ENCODE measurements at regions not wholly inside any gene's neighbourhood (a gene's known extent, or its start where the extent isn't known, plus 50 kb on each side); places are given as distances from the start of the nearest gene placed in this dataset.
A peak's percentile ranks its signal among the peaks of the same experiment; 100 is the strongest.

- H3K4me1 ChIP-seq (ENCODE audit: control extremely low read depth in 1 of 4, control insufficient read depth in 4 of 4, insufficient read depth in 4 of 4, low read length in 3 of 4) = no peaks in the 10 kb centered on the region
- ChIA-PET POLR2A (no interaction called here), CTCF (no interaction called here)
- no peak overlapping the region for H3K27ac ChIP-seq (ENCODE audit: insufficient read depth in 1 of 2, low read depth in 1 of 2, low read length in 2 of 2, poor library complexity in 1 of 2, severe bottlenecking in 2 of 2)
- no peak overlapping the region for H3K4me3 ChIP-seq (ENCODE audit: control insufficient read depth in 1 of 7, extremely low read depth in 1 of 7, insufficient read depth in 4 of 7, low read depth in 2 of 7, low read length in 6 of 7)
- no peak for DNase-seq
- no peaks in the 10 kb centered on the region for H3K9me3 ChIP-seq (ENCODE audit: control extremely low read depth in 1 of 5, control insufficient read depth in 4 of 5, insufficient read depth in 2 of 5, low read depth in 1 of 5, low read length in 4 of 5)
- no peaks in the 10 kb centered on the region for H3K36me3 ChIP-seq (ENCODE audit: control insufficient read depth in 4 of 4, insufficient read depth in 4 of 4, low read length in 3 of 4)
- 88% methylated on average over 1 of the region's 2 CpGs for WGBS (ENCODE audit: insufficient coverage)
- H3K27me3 ChIP-seq (replicated peaks in 2 of 5; ENCODE audit: control insufficient read depth in 4 of 5, insufficient read depth in 5 of 5, low read length in 4 of 5) = no peaks in the 10 kb centered on the region
Measured at GRCh38 chr18:33812186-33812585, 234.2 kb downstream of the ASXL3 start.

GRCh38 chr18:33805592-33805991 is 227.6 kb downstream of the ASXL3 start:
- ChIA-PET CTCF (interaction anchor here (0.7 kb wide), 1 partner anchor 14 kb away, joined by 3 read pairs; no protein-coding TSS in a partner anchor), POLR2A (no interaction called here)
- Histone ChIP-seq H3K4me1 (ENCODE audit: control extremely low read depth in 1 of 4, control insufficient read depth in 4 of 4, insufficient read depth in 4 of 4, low read length in 3 of 4) (no peaks in the 10 kb centered on the region), H3K27ac (ENCODE audit: insufficient read depth in 1 of 2, low read depth in 1 of 2, low read length in 2 of 2, poor library complexity in 1 of 2, severe bottlenecking in 2 of 2) (no peak overlapping the region), H3K27me3 (replicated peaks in 2 of 5; ENCODE audit: control insufficient read depth in 4 of 5, insufficient read depth in 5 of 5, low read length in 4 of 5) (no peaks in the 10 kb centered on the region), H3K4me3 (ENCODE audit: control insufficient read depth in 1 of 7, extremely low read depth in 1 of 7, insufficient read depth in 4 of 7, low read depth in 2 of 7, low read length in 6 of 7) (no peak overlapping the region), H3K36me3 (ENCODE audit: control insufficient read depth in 4 of 4, insufficient read depth in 4 of 4, low read length in 3 of 4) (no peaks in the 10 kb centered on the region), H3K9me3 (ENCODE audit: control extremely low read depth in 1 of 5, control insufficient read depth in 4 of 5, insufficient read depth in 2 of 5, low read depth in 1 of 5, low read length in 4 of 5) (no peaks in the 10 kb centered on the region)
- DNase-seq = no peak
- 88% methylated on average over 2 of the region's 4 CpGs for WGBS (ENCODE audit: insufficient coverage)

- no peaks in the 10 kb centered on the region for H3K27me3 ChIP-seq (replicated peaks in 2 of 5; ENCODE audit: control insufficient read depth in 4 of 5, insufficient read depth in 5 of 5, low read length in 4 of 5)
- no peak for DNase-seq
- H3K4me3 ChIP-seq (ENCODE audit: control insufficient read depth in 1 of 7, extremely low read depth in 1 of 7, insufficient read depth in 4 of 7, low read depth in 2 of 7, low read length in 6 of 7) = no peak overlapping the region
- no peaks in the 10 kb centered on the region for H3K9me3 ChIP-seq (ENCODE audit: control extremely low read depth in 1 of 5, control insufficient read depth in 4 of 5, insufficient read depth in 2 of 5, low read depth in 1 of 5, low read length in 4 of 5)
- H3K4me1 ChIP-seq (ENCODE audit: control extremely low read depth in 1 of 4, control insufficient read depth in 4 of 4, insufficient read depth in 4 of 4, low read length in 3 of 4) = no peaks in the 10 kb centered on the region
- no peaks in the 10 kb centered on the region for H3K36me3 ChIP-seq (ENCODE audit: control insufficient read depth in 4 of 4, insufficient read depth in 4 of 4, low read length in 3 of 4)
- 45% methylated on average over 2 of the region's 3 CpGs for WGBS (ENCODE audit: insufficient coverage)
- CTCF ChIA-PET = no interaction called here
- H3K27ac ChIP-seq (ENCODE audit: insufficient read depth in 1 of 2, low read depth in 1 of 2, low read length in 2 of 2, poor library complexity in 1 of 2, severe bottlenecking in 2 of 2) = no peak overlapping the region
- POLR2A ChIA-PET = no interaction called here
Measured at GRCh38 chr18:33804258-33804657, 226.2 kb downstream of the ASXL3 start.

- ChIA-PET POLR2A (interaction anchor here (0.6 kb wide), 1 partner anchor 36 kb away, joined by 3 read pairs; no protein-coding TSS in a partner anchor), CTCF (no interaction called here)
- Histone ChIP-seq H3K4me1 (ENCODE audit: control extremely low read depth in 1 of 4, control insufficient read depth in 4 of 4, insufficient read depth in 4 of 4, low read length in 3 of 4) (no peaks in the 10 kb centered on the region), H3K27ac (ENCODE audit: insufficient read depth in 1 of 2, low read depth in 1 of 2, low read length in 2 of 2, poor library complexity in 1 of 2, severe bottlenecking in 2 of 2) (no peak overlapping the region), H3K9me3 (ENCODE audit: control extremely low read depth in 1 of 5, control insufficient read depth in 4 of 5, insufficient read depth in 2 of 5, low read depth in 1 of 5, low read length in 4 of 5) (no peaks in the 10 kb centered on the region), H3K4me3 (ENCODE audit: control insufficient read depth in 1 of 7, extremely low read depth in 1 of 7, insufficient read depth in 4 of 7, low read depth in 2 of 7, low read length in 6 of 7) (no peak overlapping the region), H3K36me3 (ENCODE audit: control insufficient read depth in 4 of 4, insufficient read depth in 4 of 4, low read length in 3 of 4) (no peaks in the 10 kb centered on the region), H3K27me3 (replicated peaks in 2 of 5; ENCODE audit: control insufficient read depth in 4 of 5, insufficient read depth in 5 of 5, low read length in 4 of 5) (no peaks in the 10 kb centered on the region)
- no peak for DNase-seq
- 76% methylated on average over 3 of the region's 3 CpGs for WGBS (ENCODE audit: insufficient coverage)
Measured at GRCh38 chr18:33803636-33804035, 225.6 kb downstream of the ASXL3 start.

- Histone ChIP-seq H3K27me3 (replicated peaks in 2 of 5; ENCODE audit: control insufficient read depth in 4 of 5, insufficient read depth in 5 of 5, low read length in 4 of 5) (no peaks in the 10 kb centered on the region), H3K4me1 (ENCODE audit: control extremely low read depth in 1 of 4, control insufficient read depth in 4 of 4, insufficient read depth in 4 of 4, low read length in 3 of 4) (no peaks in the 10 kb centered on the region), H3K36me3 (ENCODE audit: control insufficient read depth in 4 of 4, insufficient read depth in 4 of 4, low read length in 3 of 4) (no peaks in the 10 kb centered on the region), H3K9me3 (ENCODE audit: control extremely low read depth in 1 of 5, control insufficient read depth in 4 of 5, insufficient read depth in 2 of 5, low read depth in 1 of 5, low read length in 4 of 5) (no peaks in the 10 kb centered on the region), H3K4me3 (ENCODE audit: control insufficient read depth in 1 of 7, extremely low read depth in 1 of 7, insufficient read depth in 4 of 7, low read depth in 2 of 7, low read length in 6 of 7) (no peak overlapping the region), H3K27ac (ENCODE audit: insufficient read depth in 1 of 2, low read depth in 1 of 2, low read length in 2 of 2, poor library complexity in 1 of 2, severe bottlenecking in 2 of 2) (no peak overlapping the region)
- peak in 1 of 3 donors; percentile 18 for DNase-seq
- 17% methylated on average over 1 of the region's 2 CpGs for WGBS (ENCODE audit: insufficient coverage)
- CTCF ChIA-PET = no interaction called here
- POLR2A ChIA-PET = interaction anchor here (0.6 kb wide), 1 partner anchor 37 kb away, joined by 3 read pairs; no protein-coding TSS in a partner anchor
Measured at GRCh38 chr18:33802955-33803354, 224.9 kb downstream of the ASXL3 start.
